ENCODE measurements at regions not wholly inside any gene's neighbourhood (a gene's known extent, or its start where the extent isn't known, plus 50 kb on each side); places are given as distances from the start of the nearest gene placed in this dataset.
"Not testable (repeated sequence)": the region's sequence is repeated elsewhere in the genome, so short reads cannot be mapped to it uniquely, and the experiment has no call there.

- DNase-seq (ENCODE audit: low read depth), result no peak
These were observed 197.6 kb downstream of the LAT start for GRCh38 chr16:29182501-29182900.

DNA sequence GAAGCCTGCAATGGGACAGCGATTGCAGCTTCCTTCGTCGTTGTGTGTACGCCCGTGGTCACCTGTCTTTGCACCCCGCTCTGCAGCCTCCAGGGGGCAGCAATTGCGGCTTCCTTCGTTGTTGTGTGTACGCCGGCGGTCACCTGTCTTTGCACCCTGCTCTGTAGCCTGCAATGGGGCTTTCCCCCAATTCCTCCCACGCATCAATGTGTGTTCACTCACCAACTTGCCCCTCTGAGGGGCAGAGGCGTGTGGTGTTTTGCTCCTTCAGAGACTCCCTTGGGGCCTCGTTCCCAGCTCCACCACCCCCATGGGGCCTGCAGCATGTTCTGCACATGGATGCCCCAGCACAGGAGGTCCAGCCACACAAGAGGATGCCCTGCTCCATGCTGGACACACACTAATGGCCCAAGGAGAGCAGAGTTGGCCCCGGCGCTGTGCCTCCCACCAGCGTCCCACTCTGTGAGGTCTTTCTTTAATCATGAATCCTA is 197.1 kb downstream of the LAT start:
- DNase-seq (ENCODE audit: low read depth), result not testable (repeated sequence)

GRCh38 chr16:29181254-29181780 is 196.5 kb downstream of the LAT start:
- not testable (repeated sequence) for DNase-seq (ENCODE audit: low read depth)

- DNase-seq (ENCODE audit: low read depth), result not testable (repeated sequence)
These were observed 195.4 kb downstream of the LAT start for GRCh38 chr16:29180206-29180600.

- not testable (repeated sequence) for DNase-seq (ENCODE audit: low read depth)
These were observed 194.8 kb downstream of the LAT start for GRCh38 chr16:29179401-29180205.

- DNase-seq (ENCODE audit: low read depth), result not testable (repeated sequence)
These were observed 193.3 kb downstream of the LAT start for GRCh38 chr16:29177888-29178726.

- not testable (repeated sequence) for DNase-seq (ENCODE audit: low read depth)
These were observed 192.5 kb downstream of the LAT start for GRCh38 chr16:29177203-29177887.

GRCh38 chr16:29176822-29177202 is 192.0 kb downstream of the LAT start:
- DNase-seq (ENCODE audit: low read depth), result not testable (repeated sequence)

- DNase-seq (ENCODE audit: low read depth), result not testable (repeated sequence)
These were observed 191.3 kb downstream of the LAT start for GRCh38 chr16:29176154-29176470.

DNA sequence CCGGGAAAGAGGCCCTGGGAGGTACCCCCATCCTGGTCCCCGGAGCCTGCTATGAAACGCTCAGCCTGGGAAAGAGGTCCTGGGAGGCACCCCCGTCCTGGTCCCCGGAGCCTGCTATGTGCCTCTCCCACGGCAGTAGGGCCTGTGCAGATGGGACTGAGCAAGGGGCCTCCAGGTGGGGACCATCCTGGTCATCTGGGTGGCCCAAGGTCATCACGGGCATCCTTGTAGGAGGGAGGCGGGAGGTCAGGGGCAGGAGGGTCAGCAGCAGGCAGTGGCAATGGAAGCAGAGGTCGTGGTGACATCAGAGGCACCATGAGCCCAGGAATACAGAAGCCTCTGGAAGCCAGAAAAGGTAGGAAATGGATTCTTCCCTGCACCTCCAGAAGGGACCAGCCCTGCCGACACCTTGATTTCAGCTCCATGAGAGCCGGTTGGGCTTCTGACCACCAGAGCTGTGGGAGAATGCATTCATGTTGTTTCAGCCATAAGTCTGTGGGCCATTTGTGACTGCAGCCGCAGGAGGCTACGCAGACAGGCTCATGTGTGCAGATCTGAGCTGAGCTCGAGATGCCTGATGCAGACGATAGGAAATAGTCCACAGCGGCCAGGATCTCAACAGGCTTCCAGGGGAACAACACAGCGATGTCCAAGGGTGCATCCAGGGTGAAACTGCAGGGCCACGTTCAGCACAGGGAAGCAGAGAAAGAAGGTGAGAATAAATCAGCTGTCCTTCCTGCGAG is 190.7 kb downstream of the LAT start:
- not testable (repeated sequence) for DNase-seq (ENCODE audit: low read depth)

DNA sequence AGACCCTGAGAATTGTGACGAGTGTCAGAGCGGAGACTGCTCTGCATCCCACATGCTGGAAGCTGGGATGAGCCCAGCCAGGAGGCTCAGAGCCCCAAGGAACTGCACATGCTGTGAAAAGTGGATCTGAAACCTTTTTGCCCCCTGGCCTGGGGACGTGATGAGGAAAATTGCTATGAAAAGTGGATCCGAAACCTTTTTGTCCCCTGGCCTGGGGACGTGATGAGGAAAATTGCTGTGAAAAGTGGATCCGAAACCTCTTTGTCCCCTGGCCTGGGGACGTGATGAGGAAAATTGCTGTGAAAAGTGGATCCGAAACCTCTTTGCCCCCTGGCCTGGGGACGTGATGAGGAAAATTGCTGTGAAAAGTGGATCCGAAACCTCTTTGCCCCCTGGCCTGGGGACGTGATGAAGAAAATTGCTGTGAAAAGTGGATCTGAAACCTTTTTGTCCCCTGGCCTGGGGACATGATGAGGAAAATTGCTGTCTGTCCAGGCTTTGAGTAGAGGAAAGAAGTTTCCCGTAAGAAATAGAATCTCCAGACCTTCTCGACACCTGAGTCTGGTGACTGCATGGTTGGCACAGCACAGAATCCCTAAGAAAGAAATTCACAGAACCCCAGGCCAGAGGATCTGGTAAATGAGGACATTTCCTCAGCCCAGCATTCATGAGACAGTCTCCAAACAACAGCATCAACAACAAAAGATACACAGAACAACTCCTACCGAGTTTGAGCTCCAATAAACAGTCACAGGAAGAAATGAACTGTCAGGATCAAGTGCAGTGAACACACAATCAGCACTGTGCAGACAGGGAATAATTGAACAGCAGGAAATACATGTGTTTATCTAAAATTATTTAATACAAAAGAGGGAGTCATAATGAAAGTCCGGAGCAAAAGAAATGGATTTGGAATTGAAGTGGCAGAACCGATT is 188.8 kb downstream of the LAT start:
- not testable (repeated sequence) for DNase-seq (ENCODE audit: low read depth)

- DNase-seq (ENCODE audit: low read depth), result not testable (repeated sequence)
These were observed 187.4 kb downstream of the LAT start for GRCh38 chr16:29172098-29172724.

- not testable (repeated sequence) for DNase-seq (ENCODE audit: low read depth)
These were observed 186.4 kb downstream of the LAT start for GRCh38 chr16:29171296-29171695.

DNA sequence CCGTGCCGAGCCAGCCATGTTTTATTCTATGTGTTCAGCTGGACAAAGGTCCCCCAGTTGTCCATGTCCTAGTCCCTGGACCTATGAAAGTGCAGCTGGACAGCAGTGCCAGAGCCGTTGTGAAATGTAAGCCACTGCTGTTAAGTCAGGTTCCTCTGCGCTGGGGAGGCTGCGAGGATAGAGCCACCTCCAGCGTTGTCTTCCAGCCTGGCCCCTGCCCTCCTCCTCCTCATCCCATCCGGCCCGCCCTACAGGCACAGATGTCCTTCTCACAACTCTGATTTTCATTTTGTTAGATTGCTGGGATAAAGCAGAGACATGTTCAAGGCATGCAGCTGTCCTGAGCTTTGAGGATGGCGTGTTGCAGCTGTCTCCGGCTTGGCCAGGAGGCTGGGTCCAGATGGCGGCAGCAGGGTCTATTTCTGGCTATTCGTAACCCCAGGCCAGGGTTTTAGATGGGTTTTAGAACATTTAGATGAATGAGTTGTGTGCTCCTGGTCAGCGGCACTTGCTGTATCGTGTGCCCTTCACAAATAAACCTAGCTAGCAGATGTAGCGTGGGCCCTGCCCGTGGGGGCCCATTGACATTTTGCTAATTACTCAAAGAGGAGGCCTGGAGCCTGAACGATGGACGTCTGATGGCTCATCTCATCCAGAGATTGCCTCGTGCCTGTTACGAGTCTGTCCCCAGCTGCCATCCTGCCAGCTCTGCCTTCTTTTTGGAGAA is 185.7 kb downstream of the LAT start:
- not testable (repeated sequence) for DNase-seq (ENCODE audit: low read depth)

DNA sequence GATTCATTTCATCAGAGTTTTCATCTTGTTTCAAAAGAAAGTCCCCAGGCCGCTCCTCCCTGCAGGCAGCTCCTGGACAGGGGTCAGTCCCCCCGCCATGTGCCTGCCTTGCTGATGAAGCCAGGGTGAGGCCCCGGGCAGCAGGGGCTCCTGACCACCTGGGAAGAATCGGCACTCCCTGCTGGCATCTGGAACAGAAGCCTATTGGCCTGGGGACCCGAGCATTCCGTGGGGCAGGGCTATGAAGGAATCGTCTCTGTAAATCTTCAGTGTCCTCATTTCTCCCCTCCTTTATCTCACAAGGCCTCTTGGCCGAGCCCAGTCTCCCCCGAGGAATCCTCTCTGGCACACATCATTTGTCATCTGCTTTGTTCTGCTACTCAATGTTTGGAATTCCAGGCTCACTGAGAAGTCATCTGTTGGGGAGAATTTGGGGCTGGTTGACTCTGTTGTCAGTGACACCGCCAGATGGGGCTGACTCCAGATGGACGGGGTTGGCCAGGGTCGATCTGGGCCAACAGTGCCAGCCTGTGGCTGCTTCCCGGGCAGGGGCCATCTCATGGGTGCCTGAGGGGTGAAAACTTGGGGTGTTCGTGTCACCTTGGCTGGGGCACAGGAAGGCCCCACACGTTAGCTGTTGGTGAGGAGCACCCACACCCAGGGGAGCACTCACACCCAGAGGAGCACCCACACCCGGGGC is 184.6 kb downstream of the LAT start:
- not testable (repeated sequence) for DNase-seq (ENCODE audit: low read depth)

DNA sequence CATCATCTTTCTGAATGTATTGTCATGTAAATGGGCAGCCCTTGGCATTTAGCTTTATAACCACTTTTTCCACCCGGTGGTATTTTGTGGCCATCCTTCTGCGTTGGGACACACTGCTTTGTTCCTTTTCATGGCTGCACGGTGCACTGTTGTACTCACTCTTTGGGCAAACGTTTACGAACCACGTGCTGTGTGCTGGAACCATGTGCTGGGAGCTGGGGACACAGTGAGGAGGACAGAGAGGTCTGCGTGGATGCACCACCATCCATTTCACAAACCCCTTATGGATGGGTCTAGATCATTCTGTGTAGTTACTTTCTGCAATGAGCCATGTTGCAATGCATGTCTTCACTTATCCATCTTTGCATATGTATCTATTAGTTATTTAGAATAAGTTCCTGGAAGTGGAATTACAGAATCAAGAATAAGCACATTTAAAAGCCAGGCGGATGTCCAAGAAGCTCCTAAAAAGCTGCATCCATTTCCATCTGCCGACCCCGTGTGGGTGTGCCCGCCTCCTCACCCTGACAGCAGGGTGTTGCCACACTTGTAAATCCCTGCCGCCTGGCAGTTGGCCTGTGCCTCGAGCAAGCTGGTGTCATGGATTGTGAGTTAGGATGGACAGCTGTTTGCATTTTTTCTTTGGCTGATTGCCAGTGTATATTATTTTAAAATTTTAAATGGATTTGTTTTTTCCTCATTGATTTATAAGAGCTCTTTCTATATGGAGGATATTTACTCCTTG is 183.8 kb downstream of the LAT start:
- not testable (repeated sequence) for DNase-seq (ENCODE audit: low read depth)

- not testable (repeated sequence) for DNase-seq (ENCODE audit: low read depth)
These were observed 179.7 kb downstream of the LAT start for GRCh38 chr16:29164442-29165089.

All from stimulated activated CD8-positive, alpha-beta memory T cell treated with anti-CD3 and anti-CD28 coated beads, Interleukin-7, amount 100 ng/mL, for 24 hours (primary cell).